Ishikawa (cell line): ENCODE measurements at regions not wholly inside any gene's neighbourhood (a gene's known extent, or its start where the extent isn't known, plus 50 kb on each side); places are given as distances from the start of the nearest gene placed in this dataset.

Source experiments
- CEBPB ChIP-seq: IDR thresholded peaks from 2 replicates; pipeline ENCODE4 v1.6.1; 2012
- CREB1 ChIP-seq: IDR thresholded peaks from 2 replicates; pipeline ENCODE4 v1.6.1; 2012; ENCODE audit warnings: low read depth
- EGR1 ChIP-seq: IDR thresholded peaks from 2 replicates; pipeline ENCODE4 v1.6.1; 2012
- EP300 ChIP-seq: IDR thresholded peaks from 2 replicates; pipeline ENCODE4 v1.6.1; 2012; ENCODE audit warnings: borderline replicate concordance
- FOXM1 ChIP-seq: IDR thresholded peaks from 2 replicates; pipeline ENCODE4 v1.6.1; 2012; ENCODE audit warnings: low read depth, borderline replicate concordance
- NFIC ChIP-seq: IDR thresholded peaks from 2 replicates; pipeline ENCODE4 v1.6.1; 2012
- RAD21 ChIP-seq: IDR thresholded peaks from 2 replicates; pipeline ENCODE4 v1.6.1; 2012; ENCODE audit warnings: low read depth
- TAF1 ChIP-seq: IDR thresholded peaks from 2 replicates; pipeline ENCODE4 v1.6.1; 2012; ENCODE audit warnings: low read depth, mild to moderate bottlenecking
- TCF12 ChIP-seq: IDR thresholded peaks from 2 replicates; pipeline ENCODE4 v1.6.1; 2012; ENCODE audit warnings: low read depth
- TEAD4 ChIP-seq: IDR thresholded peaks from 2 replicates; pipeline ENCODE4 v1.6.1; 2012
- YY1 ChIP-seq: IDR thresholded peaks from 2 replicates; pipeline ENCODE4 v1.6.1; 2012; ENCODE audit warnings: low read depth
- ZBTB7A ChIP-seq: IDR thresholded peaks from 2 replicates; pipeline ENCODE4 v1.6.1; 2012; ENCODE audit warnings: low read depth
- TF ChIP-seq, protein P1 (sequence below): IDR thresholded peaks from 2 replicates; pipeline ENCODE4 v1.6.1; 2012; ENCODE audit warnings: low read depth, mild to moderate bottlenecking
- TF ChIP-seq, protein P2 (sequence below): IDR thresholded peaks from 2 replicates; pipeline ENCODE4 v1.6.1; 2012
- TF ChIP-seq, protein P3 (sequence below): IDR thresholded peaks from 2 replicates; pipeline ENCODE4 v1.6.1; 2012

DNA sequence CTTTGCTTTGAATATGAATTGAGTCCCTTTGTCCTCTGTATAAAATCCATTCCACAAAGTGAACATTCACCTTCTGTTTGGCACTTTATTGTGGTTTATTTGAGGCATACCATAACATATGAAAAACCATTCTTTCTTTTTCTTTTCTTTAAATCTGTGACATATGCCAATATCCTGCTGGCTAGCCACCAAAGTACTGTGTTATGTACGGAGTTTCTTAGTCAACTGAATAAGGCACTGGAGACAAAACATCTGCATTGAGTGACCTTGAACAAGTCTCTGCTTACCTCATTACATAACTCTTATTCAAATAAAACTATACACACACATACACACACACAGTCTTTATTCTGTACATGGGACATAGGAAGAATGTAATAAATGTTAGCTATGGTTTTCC is 872.8 kb downstream of the C4orf33 start:
- TF ChIP-seq CEBPB, result no peak
- TF ChIP-seq, protein P1, sequence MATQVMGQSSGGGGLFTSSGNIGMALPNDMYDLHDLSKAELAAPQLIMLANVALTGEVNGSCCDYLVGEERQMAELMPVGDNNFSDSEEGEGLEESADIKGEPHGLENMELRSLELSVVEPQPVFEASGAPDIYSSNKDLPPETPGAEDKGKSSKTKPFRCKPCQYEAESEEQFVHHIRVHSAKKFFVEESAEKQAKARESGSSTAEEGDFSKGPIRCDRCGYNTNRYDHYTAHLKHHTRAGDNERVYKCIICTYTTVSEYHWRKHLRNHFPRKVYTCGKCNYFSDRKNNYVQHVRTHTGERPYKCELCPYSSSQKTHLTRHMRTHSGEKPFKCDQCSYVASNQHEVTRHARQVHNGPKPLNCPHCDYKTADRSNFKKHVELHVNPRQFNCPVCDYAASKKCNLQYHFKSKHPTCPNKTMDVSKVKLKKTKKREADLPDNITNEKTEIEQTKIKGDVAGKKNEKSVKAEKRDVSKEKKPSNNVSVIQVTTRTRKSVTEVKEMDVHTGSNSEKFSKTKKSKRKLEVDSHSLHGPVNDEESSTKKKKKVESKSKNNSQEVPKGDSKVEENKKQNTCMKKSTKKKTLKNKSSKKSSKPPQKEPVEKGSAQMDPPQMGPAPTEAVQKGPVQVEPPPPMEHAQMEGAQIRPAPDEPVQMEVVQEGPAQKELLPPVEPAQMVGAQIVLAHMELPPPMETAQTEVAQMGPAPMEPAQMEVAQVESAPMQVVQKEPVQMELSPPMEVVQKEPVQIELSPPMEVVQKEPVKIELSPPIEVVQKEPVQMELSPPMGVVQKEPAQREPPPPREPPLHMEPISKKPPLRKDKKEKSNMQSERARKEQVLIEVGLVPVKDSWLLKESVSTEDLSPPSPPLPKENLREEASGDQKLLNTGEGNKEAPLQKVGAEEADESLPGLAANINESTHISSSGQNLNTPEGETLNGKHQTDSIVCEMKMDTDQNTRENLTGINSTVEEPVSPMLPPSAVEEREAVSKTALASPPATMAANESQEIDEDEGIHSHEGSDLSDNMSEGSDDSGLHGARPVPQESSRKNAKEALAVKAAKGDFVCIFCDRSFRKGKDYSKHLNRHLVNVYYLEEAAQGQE, result no peak
- TF ChIP-seq, protein P2, sequence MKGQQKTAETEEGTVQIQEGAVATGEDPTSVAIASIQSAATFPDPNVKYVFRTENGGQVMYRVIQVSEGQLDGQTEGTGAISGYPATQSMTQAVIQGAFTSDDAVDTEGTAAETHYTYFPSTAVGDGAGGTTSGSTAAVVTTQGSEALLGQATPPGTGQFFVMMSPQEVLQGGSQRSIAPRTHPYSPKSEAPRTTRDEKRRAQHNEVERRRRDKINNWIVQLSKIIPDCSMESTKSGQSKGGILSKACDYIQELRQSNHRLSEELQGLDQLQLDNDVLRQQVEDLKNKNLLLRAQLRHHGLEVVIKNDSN, result no peak
- TF ChIP-seq TEAD4, result no peak
- no peak for TF ChIP-seq NFIC
- TF ChIP-seq EGR1, result no peak
- no peak for TF ChIP-seq CREB1
- TF ChIP-seq FOXM1, result no peak

DNA sequence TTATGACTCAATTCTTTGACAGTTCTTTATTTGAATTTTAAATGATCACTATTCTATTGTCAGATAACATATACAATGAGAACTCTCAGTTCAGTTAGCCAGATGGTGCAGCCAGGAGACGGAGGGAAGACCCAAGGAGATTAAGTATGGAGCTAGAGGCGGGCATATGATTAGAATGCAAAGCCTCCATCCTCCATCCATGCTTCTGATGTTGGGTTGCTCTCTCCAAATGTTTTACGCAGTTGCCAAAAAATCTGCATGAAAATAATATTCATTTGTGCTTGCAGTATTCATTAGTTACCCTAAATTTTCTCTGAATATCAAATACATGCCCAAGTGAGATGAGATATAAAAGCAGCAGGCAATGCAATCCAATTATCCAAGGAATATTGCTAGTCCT is 874.8 kb downstream of the C4orf33 start:
- no peak for TF ChIP-seq TEAD4
- TF ChIP-seq NFIC, result no peak
- TF ChIP-seq, protein P2, result no peak

DNA sequence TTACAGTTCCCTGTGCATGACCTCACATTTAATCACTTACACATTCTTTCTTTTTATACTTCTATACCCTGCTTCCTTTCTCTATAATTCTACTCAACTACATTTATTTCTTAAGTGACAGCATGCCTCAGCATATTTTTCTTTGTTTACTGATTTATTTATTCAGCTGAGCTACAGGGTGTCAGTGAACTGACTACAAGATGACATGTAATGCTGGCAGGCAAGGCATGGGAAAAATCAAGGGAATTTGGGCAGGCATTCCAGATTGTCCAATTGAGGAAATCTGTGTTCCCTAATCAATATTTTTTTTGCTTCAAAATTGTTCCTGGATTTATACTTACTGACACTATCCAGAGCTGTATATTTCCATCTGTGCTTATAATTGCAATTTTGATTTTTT is 875.5 kb downstream of the C4orf33 start:
- TF ChIP-seq CEBPB, result no peak
- TF ChIP-seq TEAD4, result no peak
- TF ChIP-seq, protein P3, sequence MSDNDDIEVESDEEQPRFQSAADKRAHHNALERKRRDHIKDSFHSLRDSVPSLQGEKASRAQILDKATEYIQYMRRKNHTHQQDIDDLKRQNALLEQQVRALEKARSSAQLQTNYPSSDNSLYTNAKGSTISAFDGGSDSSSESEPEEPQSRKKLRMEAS, result no peak
- no peak for TF ChIP-seq EGR1
- TF ChIP-seq TAF1, result no peak
- no peak for TF ChIP-seq YY1
- TF ChIP-seq ZBTB7A, result no peak
- no peak for TF ChIP-seq RAD21
- TF ChIP-seq TCF12, result no peak
- TF ChIP-seq EP300, result no peak
- no peak for TF ChIP-seq CREB1
- TF ChIP-seq, protein P2, result no peak
- no peak for TF ChIP-seq FOXM1
- no peak for TF ChIP-seq NFIC
- TF ChIP-seq, protein P1, result no peak

DNA sequence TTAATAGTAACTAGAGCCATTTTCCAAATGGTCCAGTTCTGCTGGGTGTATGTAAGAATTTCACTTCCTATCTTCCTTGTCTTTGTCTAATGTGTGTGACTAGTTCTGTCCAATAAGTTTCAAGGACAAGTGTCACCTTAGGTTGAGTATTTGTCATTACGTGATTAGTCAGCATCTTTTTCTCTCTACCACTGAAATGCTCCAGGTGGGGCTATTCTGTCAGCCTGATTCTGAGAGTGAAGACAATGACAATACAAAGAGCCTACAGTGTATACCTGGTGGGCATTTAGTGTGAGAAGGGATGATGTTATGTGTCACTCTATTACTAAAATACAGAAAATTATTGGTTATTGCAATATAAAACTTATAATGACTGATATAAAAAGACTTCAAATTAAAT is 876.3 kb downstream of the C4orf33 start:
- TF ChIP-seq TAF1 (no peak), NFIC (no peak), CEBPB (no peak), EGR1 (no peak), FOXM1 (no peak), CREB1 (no peak), ZBTB7A (no peak), EP300 (no peak), TCF12 (no peak), RAD21 (no peak), TEAD4 (no peak), YY1 (no peak)
- TF ChIP-seq, protein P1, result no peak
- TF ChIP-seq, protein P2, result no peak
- TF ChIP-seq, protein P3, result no peak
